Activated CD8-positive, alpha-beta T cell treated with anti-CD3 and anti-CD28 coated beads for 36 hours (primary cell): ENCODE measurements at regions not wholly inside any gene's neighbourhood (a gene's known extent, or its start where the extent isn't known, plus 50 kb on each side); places are given as distances from the start of the nearest gene placed in this dataset.

Source experiments
- ATAC-seq: fragments of 200-7000 bp; cut with Tn5 transposase; one replicate; pipeline ENCODE4 v1.10.0; 2021; ENCODE audit warnings: mild to moderate bottlenecking, moderate library complexity
- CTCF ChIA-PET: fragments of 350-600 bp; sonication (Branson Sonifier 250); formaldehyde crosslinking; loops from one replicate; lab custom pipeline; 2021; ENCODE audit warnings: antibody characterized with exemption; lab: Charles Lee
- POLR2A ChIA-PET: fragments of 350-600 bp; sonication (Branson Sonifier 250); formaldehyde crosslinking; loops from one replicate; lab custom pipeline; 2021; ENCODE audit warnings: antibody characterized with exemption; lab: Charles Lee
- DNase-seq: peaks from one replicate; pipeline ENCODE4 v3.0.0-alpha.2; 2020
- H3K27ac Mint-ChIP-seq: one replicate; pipeline ENCODE4 v1.8.0; 2021; ENCODE audit warnings: mild to moderate bottlenecking, mixed read lengths
- H3K27me3 Mint-ChIP-seq: one replicate; pipeline ENCODE4 v1.8.0; 2021; ENCODE audit warnings: mixed read lengths
- H3K36me3 Mint-ChIP-seq: one replicate; pipeline ENCODE4 v1.8.0; 2021; ENCODE audit warnings: low read depth, mixed read lengths
- H3K4me1 Mint-ChIP-seq: one replicate; pipeline ENCODE4 v1.8.0; 2021; ENCODE audit warnings: low read depth, mixed read lengths
- H3K4me3 Mint-ChIP-seq: one replicate; pipeline ENCODE4 v1.8.0; 2021; ENCODE audit warnings: mild to moderate bottlenecking, moderate library complexity, mixed read lengths
- H3K9me3 Mint-ChIP-seq: one replicate; pipeline ENCODE4 v1.8.0; 2021; ENCODE audit warnings: mixed read lengths
- intact Hi-C: fragments of 100-400 bp; cut with micrococcal nuclease; formaldehyde crosslinking; loops from one replicate; pipeline ENCODE4 v1.10.0; 2022
- TF ChIP-seq, protein P1 (sequence below): fragments of 200-600 bp; IDR thresholded peaks from one replicate; pipeline ENCODE4 v1.8.0; 2022; ENCODE audit warnings: antibody characterized with exemption, mild to moderate bottlenecking

DNA sequence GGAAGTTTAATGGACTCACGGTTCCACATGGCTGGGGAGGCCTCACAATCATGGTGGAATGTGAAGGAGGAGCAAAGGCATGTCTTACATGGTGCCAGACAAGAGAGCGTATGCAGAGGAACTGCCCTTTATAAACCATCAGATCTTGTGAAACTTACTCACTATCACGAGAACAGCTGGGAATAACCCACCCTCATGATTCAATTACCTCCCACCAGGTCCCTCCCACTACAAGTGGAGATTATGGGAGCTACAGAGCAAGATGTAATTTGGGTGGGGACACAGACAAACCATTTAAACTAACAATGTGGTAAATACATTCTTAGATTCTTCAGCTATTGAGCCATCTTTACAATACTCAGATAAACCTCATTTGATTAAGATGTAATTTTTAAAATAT is 176.1 kb downstream of the SH3BP4 start:
- ChIA-PET POLR2A (no interaction called here), CTCF (interaction anchor here (0.8 kb wide), 3 partner anchors 12 to 29 kb away, joined by 3 read pairs; no protein-coding TSS in a partner anchor)
- Mint-ChIP-seq H3K4me3 (no peak overlapping the region), H3K27ac (no peak overlapping the region), H3K4me1 (no peaks in the 10 kb centered on the region), H3K27me3 (peaks cover 21% of the 10 kb centered on the region), H3K36me3 (no peaks in the 10 kb centered on the region), H3K9me3 (no peaks in the 10 kb centered on the region)
- no peak for ATAC-seq
- no peak for DNase-seq
- intact Hi-C loops: no loop called here
- TF ChIP-seq, protein P1, sequence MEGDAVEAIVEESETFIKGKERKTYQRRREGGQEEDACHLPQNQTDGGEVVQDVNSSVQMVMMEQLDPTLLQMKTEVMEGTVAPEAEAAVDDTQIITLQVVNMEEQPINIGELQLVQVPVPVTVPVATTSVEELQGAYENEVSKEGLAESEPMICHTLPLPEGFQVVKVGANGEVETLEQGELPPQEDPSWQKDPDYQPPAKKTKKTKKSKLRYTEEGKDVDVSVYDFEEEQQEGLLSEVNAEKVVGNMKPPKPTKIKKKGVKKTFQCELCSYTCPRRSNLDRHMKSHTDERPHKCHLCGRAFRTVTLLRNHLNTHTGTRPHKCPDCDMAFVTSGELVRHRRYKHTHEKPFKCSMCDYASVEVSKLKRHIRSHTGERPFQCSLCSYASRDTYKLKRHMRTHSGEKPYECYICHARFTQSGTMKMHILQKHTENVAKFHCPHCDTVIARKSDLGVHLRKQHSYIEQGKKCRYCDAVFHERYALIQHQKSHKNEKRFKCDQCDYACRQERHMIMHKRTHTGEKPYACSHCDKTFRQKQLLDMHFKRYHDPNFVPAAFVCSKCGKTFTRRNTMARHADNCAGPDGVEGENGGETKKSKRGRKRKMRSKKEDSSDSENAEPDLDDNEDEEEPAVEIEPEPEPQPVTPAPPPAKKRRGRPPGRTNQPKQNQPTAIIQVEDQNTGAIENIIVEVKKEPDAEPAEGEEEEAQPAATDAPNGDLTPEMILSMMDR: no peak

DNA sequence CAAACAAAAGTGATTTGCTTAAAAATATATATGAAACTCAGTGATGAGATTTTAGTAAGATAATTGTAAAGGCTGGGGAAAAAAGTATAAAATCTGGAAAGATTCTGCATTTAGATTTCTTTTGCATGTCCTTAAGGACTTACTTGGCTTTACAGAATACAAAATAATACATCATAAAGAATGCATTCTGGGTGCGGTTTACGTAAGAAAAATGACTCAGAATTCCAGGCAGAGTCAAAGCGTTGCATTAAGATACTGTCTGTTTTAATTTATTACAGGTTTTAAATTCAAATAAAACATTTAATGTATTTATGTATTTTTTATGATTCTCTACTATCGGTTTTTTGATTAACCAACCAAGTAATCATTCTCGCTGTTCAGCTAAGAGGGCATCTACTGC is 178.0 kb downstream of the SH3BP4 start:
- Mint-ChIP-seq H3K4me3 (no peak overlapping the region), H3K27ac (no peak overlapping the region), H3K36me3 (no peaks in the 10 kb centered on the region), H3K4me1 (no peaks in the 10 kb centered on the region), H3K9me3 (no peaks in the 10 kb centered on the region), H3K27me3 (peaks cover 20% of the 10 kb centered on the region)
- no peak for DNase-seq
- ATAC-seq: no peak
- intact Hi-C loops: loop anchor here (10.0 kb wide), 1 partner anchor 465 kb away; no protein-coding TSS in a partner anchor
- ChIA-PET POLR2A (no interaction called here), CTCF (interaction anchor here (1.1 kb wide), 1 partner anchor 13 kb away, joined by 3 read pairs; no protein-coding TSS in a partner anchor)
- TF ChIP-seq, protein P1: no peak

DNA sequence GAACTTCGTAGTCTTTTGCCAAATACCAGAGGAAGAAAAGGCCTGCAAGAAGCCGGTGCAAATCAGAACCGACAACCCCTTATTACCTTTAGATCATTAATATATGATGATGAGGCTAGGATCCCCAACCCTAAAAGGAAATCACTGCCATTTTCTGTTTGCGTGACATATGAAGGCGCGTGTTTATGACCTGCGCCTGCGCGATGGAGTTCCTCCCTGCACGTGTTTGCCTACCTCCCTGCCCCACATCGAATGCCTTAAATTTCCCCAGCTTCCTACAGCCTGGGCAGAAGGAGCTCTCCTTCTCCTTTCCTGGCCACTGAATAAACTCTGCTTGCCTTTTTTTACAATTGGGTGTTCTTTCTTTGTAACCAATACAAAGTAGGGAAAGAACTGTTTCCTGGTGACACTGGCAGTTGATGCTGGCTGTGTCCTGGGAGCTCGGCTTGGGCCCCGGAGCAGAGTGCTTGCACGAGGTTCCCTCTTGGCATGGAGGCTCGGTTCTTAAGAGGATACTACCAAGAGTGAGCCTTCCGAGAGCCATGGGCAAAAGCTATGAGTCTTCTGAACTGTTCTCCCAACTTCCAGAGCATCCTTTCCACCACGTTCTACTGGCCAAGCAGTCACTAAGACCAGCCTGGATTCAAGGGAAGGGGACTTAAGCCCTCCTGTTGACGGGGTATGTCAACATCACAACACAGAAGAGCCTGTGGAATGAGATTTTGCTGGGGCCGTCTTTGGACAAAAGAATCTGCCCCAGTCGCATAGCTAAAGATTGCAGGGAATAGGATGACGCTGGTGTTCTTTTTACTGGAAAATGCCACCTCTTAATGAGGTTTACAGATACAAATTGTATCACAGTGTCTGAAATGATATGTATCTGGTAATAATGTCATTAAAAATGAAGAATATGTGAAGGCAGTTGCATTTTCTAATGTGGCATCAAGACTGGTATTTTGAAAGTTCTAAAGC is 179.8 kb downstream of the SH3BP4 start:
- CTCF ChIA-PET: interaction anchor here (1.4 kb wide), 1 partner anchor 12 kb away, joined by 4 read pairs; no protein-coding TSS in a partner anchor
- TF ChIP-seq, protein P1: no peak
- H3K36me3 Mint-ChIP-seq: no peaks in the 10 kb centered on the region
- no peak overlapping the region for H3K4me3 Mint-ChIP-seq
- intact Hi-C loops: loop anchor here (10.0 kb wide), 1 partner anchor 463 kb away; no protein-coding TSS in a partner anchor
- no peak overlapping the region for H3K27ac Mint-ChIP-seq
- H3K4me1 Mint-ChIP-seq: no peaks in the 10 kb centered on the region
- peaks cover 20% of the 10 kb centered on the region for H3K27me3 Mint-ChIP-seq
- POLR2A ChIA-PET: interaction anchor here (0.8 kb wide), 1 partner anchor 696 kb away, joined by 3 read pairs; no protein-coding TSS in a partner anchor
- DNase-seq (no peak), ATAC-seq (no peak)
- no peaks in the 10 kb centered on the region for H3K9me3 Mint-ChIP-seq

DNA sequence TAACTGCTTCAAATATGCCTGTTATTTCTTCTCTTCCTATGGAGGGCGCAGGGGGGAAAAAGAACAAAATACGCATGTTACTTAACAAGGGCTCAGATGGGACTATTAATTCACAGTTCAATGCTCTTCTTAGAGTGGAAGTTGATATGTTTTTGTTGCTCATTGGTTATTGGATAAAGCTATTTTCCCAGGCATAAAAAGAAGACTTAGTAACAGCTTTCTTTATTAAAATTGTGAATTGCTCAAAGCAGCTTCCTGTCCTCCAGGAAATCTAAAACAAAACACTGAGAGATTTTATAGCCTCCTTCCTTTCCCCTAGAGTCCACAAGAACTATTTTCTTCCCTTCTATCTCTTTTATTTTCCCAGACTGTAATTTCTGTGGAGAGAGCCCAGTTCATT is 180.8 kb downstream of the SH3BP4 start:
- H3K4me1 Mint-ChIP-seq: no peaks in the 10 kb centered on the region
- TF ChIP-seq, protein P1: no peak
- H3K27ac Mint-ChIP-seq: no peak overlapping the region
- ChIA-PET POLR2A (no interaction called here), CTCF (interaction anchor here (1.4 kb wide), 1 partner anchor 13 kb away, joined by 4 read pairs; no protein-coding TSS in a partner anchor)
- DNase-seq (no peak), ATAC-seq (no peak)
- H3K9me3 Mint-ChIP-seq: no peaks in the 10 kb centered on the region
- no peak overlapping the region for H3K4me3 Mint-ChIP-seq
- H3K27me3 Mint-ChIP-seq: peaks cover 18% of the 10 kb centered on the region
- intact Hi-C loops: loop anchor here (10.0 kb wide), 1 partner anchor 462 kb away; no protein-coding TSS in a partner anchor
- no peaks in the 10 kb centered on the region for H3K36me3 Mint-ChIP-seq
